ENCODE measurements at regions not wholly inside any gene's neighbourhood (a gene's known extent, or its start where the extent isn't known, plus 50 kb on each side); places are given as distances from the start of the nearest gene placed in this dataset.

DNA sequence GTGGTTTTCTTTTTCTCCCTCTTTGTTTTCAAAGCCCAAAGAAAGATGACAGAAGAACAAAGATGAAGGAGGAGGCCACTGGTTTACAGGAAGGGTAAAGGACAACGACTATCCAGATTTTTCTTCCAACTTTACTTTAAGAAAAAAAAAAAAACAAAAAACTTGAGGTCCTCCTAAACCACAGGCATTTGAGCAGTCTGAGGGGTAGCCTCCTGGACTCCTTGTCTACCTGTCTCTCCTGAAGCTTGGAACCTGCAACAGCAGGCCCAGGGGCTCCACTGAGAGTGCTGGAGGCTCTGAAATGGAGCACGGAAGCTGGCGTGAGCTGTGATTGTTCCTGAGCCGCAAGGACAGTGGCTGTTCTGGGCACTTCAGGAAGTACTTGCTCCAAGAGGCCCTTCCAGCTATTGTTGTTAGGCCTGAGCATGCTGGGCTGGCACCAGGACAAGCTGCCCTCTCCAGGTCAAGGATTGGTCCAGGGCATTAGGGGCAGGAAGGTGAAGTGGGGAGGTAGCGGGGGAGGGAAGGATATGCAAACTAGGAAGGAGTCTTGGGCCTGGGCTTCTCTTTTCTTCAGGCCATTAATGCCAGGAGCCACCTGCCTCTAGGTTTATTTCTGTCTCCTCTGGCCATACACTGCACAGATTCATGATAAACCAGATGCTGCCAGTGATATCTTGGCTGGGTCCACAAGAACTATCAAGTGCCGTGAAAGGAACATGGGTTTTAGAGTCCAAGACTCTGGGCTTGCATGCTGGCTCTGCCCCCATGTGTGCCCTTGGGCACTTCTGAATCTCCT lies 147.3 kb downstream of the CCDC34 start:
- H3K9me3 ChIP-seq (ENCODE audit: control insufficient read depth, insufficient read depth, low read depth, low read length) = no peaks in the 10 kb centered on the region
- TF ChIP-seq TCF7L2 (IDR thresholded peaks at IDR 0.05; ENCODE audit: low read depth, low read length) = no peak
- TF ChIP-seq, protein P1, sequence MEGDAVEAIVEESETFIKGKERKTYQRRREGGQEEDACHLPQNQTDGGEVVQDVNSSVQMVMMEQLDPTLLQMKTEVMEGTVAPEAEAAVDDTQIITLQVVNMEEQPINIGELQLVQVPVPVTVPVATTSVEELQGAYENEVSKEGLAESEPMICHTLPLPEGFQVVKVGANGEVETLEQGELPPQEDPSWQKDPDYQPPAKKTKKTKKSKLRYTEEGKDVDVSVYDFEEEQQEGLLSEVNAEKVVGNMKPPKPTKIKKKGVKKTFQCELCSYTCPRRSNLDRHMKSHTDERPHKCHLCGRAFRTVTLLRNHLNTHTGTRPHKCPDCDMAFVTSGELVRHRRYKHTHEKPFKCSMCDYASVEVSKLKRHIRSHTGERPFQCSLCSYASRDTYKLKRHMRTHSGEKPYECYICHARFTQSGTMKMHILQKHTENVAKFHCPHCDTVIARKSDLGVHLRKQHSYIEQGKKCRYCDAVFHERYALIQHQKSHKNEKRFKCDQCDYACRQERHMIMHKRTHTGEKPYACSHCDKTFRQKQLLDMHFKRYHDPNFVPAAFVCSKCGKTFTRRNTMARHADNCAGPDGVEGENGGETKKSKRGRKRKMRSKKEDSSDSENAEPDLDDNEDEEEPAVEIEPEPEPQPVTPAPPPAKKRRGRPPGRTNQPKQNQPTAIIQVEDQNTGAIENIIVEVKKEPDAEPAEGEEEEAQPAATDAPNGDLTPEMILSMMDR (IDR thresholded peaks at IDR 0.05) = no peak
- TF ChIP-seq POLR2AphosphoS5 (IDR thresholded peaks at IDR 0.05; ENCODE audit: low read depth, low read length) = no peak
- TF ChIP-seq, protein P2, sequence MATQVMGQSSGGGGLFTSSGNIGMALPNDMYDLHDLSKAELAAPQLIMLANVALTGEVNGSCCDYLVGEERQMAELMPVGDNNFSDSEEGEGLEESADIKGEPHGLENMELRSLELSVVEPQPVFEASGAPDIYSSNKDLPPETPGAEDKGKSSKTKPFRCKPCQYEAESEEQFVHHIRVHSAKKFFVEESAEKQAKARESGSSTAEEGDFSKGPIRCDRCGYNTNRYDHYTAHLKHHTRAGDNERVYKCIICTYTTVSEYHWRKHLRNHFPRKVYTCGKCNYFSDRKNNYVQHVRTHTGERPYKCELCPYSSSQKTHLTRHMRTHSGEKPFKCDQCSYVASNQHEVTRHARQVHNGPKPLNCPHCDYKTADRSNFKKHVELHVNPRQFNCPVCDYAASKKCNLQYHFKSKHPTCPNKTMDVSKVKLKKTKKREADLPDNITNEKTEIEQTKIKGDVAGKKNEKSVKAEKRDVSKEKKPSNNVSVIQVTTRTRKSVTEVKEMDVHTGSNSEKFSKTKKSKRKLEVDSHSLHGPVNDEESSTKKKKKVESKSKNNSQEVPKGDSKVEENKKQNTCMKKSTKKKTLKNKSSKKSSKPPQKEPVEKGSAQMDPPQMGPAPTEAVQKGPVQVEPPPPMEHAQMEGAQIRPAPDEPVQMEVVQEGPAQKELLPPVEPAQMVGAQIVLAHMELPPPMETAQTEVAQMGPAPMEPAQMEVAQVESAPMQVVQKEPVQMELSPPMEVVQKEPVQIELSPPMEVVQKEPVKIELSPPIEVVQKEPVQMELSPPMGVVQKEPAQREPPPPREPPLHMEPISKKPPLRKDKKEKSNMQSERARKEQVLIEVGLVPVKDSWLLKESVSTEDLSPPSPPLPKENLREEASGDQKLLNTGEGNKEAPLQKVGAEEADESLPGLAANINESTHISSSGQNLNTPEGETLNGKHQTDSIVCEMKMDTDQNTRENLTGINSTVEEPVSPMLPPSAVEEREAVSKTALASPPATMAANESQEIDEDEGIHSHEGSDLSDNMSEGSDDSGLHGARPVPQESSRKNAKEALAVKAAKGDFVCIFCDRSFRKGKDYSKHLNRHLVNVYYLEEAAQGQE (IDR thresholded peaks at IDR 0.05; ENCODE audit: insufficient read depth in 1 of 2, low read depth in 2 of 2, low read length in 1 of 2) = no peak
- no peak for TF ChIP-seq SIN3A (IDR thresholded peaks at IDR 0.05; ENCODE audit: borderline replicate concordance, insufficient read depth, low read depth, low read length)
- ChIA-PET POLR2A (no interaction called here), CTCF (interaction anchor here (0.8 kb wide), 1 partner anchor 81 kb away, joined by 3 read pairs; no protein-coding TSS in a partner anchor)
- H3K36me3 ChIP-seq (ENCODE audit: control insufficient read depth, insufficient read depth, low read length) = no peaks in the 10 kb centered on the region
- intact Hi-C loops (cut with micrococcal nuclease; ENCODE audit: unreplicated experiment) (no loop called here), in situ Hi-C loops (cut with HindIII; ENCODE audit: low pct_unique_long_range_greater_than_20kb, low sequenced_read_pairs) (no loop called here)
- H3K4me1 ChIP-seq (ENCODE audit: control insufficient read depth, insufficient read depth, low read length) = peaks cover 45% of the 10 kb centered on the region
- H3K27ac ChIP-seq (ENCODE audit: low read length) = peak overlapping the region; percentile 96
- BruUV-seq (replicated peaks) = no TSS peak
- DNase-seq (ENCODE audit: low read depth, low spot score) (no peak), ATAC-seq (no peak)
- no peak overlapping the region for H3K4me3 ChIP-seq (ENCODE audit: low read depth in 2 of 2, low read length in 2 of 2)
- H3K27me3 ChIP-seq (ENCODE audit: control insufficient read depth, insufficient read depth, low read length) = no peaks in the 10 kb centered on the region

DNA sequence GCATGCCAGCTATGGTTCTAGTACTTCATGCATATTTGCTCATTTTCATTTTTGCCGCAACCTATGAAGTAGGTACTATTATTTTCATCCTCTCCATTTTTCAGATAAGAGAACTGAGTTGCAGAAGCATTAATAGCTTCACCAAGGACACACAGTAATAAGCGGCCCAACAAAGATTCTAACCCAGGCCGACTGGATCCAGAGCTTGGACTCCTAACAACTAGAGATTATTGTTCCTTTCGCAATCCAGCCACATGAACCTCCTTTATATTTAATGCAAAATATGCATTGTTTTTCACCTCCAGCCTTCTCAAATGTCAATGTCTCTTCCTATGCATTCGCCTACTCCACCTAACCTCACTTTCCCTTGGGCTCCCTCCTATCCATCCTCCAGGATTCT lies 148.3 kb downstream of the CCDC34 start:
- H3K27me3 ChIP-seq (ENCODE audit: control insufficient read depth, insufficient read depth, low read length) = no peaks in the 10 kb centered on the region

More for the DNA sequence above, 148.3 kb downstream of the CCDC34 start:
- no peak for DNase-seq (ENCODE audit: low read depth, low spot score)
- in situ Hi-C loops (cut with HindIII; ENCODE audit: low pct_unique_long_range_greater_than_20kb, low sequenced_read_pairs) = no loop called here
- intact Hi-C loops (cut with micrococcal nuclease; ENCODE audit: unreplicated experiment) = loop anchor here (5.0 kb wide), 1 partner anchor 68 kb away; no protein-coding TSS in a partner anchor
- H3K4me1 ChIP-seq (ENCODE audit: control insufficient read depth, insufficient read depth, low read length) = peaks cover 46% of the 10 kb centered on the region
- H3K27ac ChIP-seq (ENCODE audit: low read length) = peak overlapping the region; percentile 96
- ChIA-PET POLR2A (interaction anchor here (0.6 kb wide), 1 partner anchor 73 kb away, joined by 3 read pairs; no protein-coding TSS in a partner anchor), CTCF (no interaction called here)
- no peak for ATAC-seq
- no peak overlapping the region for H3K4me3 ChIP-seq (ENCODE audit: low read depth in 2 of 2, low read length in 2 of 2)
- H3K9me3 ChIP-seq (ENCODE audit: control insufficient read depth, insufficient read depth, low read depth, low read length) = no peaks in the 10 kb centered on the region
- no peaks in the 10 kb centered on the region for H3K36me3 ChIP-seq (ENCODE audit: control insufficient read depth, insufficient read depth, low read length)
- BruUV-seq (replicated peaks) = no TSS peak
- TF ChIP-seq, protein P2 (IDR thresholded peaks at IDR 0.05; ENCODE audit: insufficient read depth in 1 of 2, low read depth in 2 of 2, low read length in 1 of 2) = no peak
- TF ChIP-seq POLR2AphosphoS5 (IDR thresholded peaks at IDR 0.05; ENCODE audit: low read depth, low read length) (no peak), SIN3A (IDR thresholded peaks at IDR 0.05; ENCODE audit: borderline replicate concordance, insufficient read depth, low read depth, low read length) (no peak), TCF7L2 (IDR thresholded peaks at IDR 0.05; ENCODE audit: low read depth, low read length) (no peak)
- TF ChIP-seq, protein P1 (IDR thresholded peaks at IDR 0.05) = no peak
